ENCODE measurements at regions not wholly inside any gene's neighbourhood (a gene's known extent, or its start where the extent isn't known, plus 50 kb on each side); places are given as distances from the start of the nearest gene placed in this dataset.

DNA sequence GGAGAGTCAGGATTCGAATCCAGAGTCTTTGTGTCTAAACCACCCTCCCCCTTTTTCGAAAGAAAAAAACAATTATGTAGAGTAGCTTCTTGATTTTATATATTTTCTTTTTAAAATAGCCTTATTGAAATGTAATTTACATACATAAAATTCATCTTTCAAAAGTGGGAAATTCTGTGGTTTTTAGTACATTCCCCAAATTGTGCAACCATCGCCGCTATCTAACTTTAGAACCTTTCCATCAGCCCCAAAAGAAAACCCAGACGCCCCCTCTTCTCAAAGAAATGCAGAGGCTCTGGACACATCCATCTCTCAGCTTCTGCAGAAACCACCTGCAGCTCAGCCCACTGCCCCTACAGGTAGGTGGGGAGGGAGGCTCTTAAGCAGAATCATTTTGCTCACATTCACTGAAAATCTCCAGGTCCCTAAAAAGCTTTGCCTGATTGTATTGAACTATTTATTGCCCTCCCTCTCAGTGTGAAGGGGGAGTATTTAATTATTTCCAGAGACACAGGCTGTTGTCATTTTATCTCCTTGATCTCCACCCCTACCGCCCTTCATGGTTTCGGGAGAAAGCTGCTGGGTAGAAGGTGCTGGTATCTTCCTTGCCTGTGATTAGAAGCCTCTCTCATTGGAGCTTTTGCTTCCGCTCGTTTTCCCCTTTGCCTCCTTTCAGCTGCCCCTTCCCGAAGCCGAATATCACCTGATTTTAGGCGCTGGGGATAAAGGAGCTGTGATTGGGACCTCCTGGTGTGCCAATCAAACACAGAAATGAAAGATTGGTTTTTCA lies 68.7 kb upstream of the KCNG1 start:
- DNase-seq, result no peak

DNA sequence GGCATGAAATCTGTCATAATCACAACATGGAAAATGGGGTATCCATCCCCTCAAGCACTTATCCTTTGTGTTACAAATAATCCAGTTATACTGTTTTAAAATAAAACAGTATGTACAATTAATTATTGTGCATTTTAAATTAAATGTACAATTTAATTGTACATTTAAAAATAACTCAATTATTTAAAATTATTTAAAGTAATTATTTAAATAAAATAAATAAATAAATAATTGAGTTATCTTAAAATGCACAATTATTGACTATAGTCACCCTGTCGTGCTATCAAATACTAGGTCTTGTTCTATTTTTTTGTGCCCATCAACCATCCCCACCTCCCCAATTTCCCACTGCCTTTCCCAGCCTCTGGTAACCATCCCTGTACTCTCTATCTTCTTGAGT lies 66.9 kb upstream of the KCNG1 start:
- no peak for DNase-seq

GRCh38 chr20:51089272-51089781 lies 66.4 kb upstream of the KCNG1 start:
- no peak for DNase-seq

GRCh38 chr20:51087266-51087665 lies 64.4 kb upstream of the KCNG1 start:
- no peak for DNase-seq

- no peak for DNase-seq
These were observed 62.9 kb upstream of the KCNG1 start for GRCh38 chr20:51085769-51086168.

- no peak for DNase-seq
These were observed 61.9 kb upstream of the KCNG1 start for GRCh38 chr20:51084593-51085377.

GRCh38 chr20:51083447-51083846 lies 60.5 kb upstream of the KCNG1 start:
- no peak for DNase-seq

GRCh38 chr20:51082988-51083387 lies 60.1 kb upstream of the KCNG1 start:
- no peak for DNase-seq

DNA sequence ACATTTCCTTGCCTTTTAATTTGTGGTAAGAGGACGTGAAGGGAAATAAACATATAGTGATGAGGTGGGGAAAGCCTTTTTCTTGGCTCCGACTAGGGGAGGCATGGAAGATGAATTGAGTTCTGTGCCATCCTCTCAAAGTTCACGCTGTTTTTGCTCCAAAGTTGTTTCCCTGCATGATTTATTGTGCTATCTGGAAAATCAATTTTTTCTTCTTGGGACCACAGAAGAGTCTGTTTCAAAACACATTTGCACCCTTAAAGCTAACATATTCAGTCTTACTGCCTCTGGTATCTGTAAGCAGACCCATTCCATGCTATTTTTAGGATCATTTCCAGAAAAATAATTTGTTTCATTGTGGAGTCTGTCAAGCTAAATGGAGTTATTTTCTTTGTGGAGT lies 57.6 kb upstream of the KCNG1 start:
- DNase-seq, result no peak

GRCh38 chr20:51079488-51079887 lies 56.6 kb upstream of the KCNG1 start:
- DNase-seq, result no peak

- DNase-seq, result no peak
These were observed 54.8 kb upstream of the KCNG1 start for GRCh38 chr20:51077686-51078060.

- DNase-seq, result no peak
These were observed 54.1 kb upstream of the KCNG1 start for GRCh38 chr20:51076786-51077685.

- DNase-seq, result no peak
These were observed 51.2 kb upstream of the KCNG1 start for GRCh38 chr20:51074062-51074461.

All from SHP77 (cell line).